ENCODE measurements at regions not wholly inside any gene's neighbourhood (a gene's known extent, or its start where the extent isn't known, plus 50 kb on each side); places are given as distances from the start of the nearest gene placed in this dataset.
"Not testable (repeated sequence)": the region's sequence is repeated elsewhere in the genome, so short reads cannot be mapped to it uniquely, and the experiment has no call there.

DNA sequence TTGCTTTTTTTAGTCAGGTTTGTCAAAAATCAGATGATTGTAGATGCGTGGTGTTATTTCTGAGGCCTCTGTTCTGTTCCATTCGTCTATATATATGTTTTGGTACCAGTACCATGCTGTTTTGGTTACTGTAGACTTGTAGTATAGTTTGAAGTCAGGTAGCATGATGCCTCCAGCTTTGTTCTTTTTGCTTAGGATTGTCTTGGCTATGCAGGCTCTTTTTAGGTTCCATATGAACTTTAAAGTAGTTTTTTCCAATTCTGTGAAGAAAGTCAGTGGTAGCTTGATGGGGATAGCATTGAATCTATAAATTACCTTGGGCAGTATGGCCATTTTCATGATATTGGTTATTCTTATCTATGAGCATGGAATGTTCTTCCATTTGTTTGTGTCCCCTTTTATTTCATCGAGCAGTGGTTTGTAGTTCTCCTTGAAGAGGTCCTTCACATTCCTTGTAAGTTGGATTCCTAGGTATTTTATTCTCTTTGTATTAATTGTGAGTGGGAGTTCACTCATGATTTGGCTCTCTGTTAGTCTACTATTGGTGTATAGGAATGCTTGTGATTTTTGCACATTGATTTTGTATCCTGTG lies 70.1 kb upstream of the TOP3B start:
- DNase-seq, result not testable (repeated sequence)

DNA sequence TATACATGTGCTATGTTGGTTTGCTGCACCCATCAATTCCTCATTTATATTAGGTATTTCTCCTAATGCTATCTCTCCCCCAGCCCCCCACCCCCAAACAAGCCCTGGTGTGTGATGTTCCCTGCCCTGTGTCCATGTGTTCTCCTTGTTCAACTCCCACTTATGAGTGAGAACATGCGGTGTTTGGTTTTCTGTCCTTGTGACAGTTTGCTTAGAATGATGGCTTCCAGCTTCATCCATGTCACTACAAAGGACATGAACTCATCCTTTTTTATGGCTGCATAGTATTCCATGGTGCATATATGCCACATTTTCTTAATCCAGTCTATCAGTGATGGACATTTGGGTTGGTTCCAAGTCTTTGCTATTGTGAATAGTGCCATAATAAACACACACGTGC lies 68.4 kb upstream of the TOP3B start:
- not testable (repeated sequence) for DNase-seq

DNA sequence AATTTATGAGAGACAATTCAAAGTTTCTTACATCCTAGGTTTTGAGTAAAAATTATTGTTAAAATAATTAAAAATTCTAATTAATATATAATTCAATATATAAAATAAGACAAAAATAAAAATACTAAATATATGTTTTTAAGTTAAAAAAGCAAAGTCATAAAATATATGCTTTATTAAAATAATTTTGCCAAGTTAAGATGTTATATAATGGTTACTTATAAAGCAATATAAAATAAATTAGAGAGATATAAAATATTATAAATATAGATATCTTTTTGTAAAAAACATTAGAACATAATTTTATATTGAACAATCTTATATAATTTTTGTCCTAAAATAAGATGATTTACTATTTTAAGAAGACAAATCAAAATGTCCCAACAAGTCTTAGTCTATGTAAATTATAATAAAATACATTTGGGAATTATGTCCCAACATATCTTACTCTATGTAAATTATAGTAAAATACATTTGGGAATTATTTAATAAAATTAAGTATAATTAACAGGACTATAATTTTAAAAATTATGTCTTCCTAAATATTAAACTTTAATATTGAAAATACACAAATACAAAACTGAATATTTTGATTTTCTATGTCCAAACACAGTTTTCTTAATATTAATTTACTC lies 67.7 kb upstream of the TOP3B start:
- no peak for DNase-seq

DNA sequence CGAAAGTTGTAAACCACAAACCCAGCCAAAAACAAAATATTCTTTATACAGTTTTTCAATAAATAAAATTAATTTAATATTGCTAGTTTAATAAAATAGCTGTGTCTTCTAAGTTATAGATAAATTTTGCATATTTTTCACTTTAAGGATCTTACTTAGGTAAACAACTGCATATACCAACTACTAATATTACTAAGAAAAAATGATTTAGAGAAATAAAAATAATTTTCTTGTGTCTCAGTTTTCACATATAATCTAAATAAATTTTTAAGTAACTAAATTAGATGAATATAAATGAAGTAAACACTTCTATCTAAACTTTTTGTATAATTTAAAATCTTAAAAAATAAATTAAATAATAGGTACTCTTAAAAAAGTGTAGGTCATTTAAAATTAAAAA lies 67.1 kb upstream of the TOP3B start:
- DNase-seq, result no peak

DNA sequence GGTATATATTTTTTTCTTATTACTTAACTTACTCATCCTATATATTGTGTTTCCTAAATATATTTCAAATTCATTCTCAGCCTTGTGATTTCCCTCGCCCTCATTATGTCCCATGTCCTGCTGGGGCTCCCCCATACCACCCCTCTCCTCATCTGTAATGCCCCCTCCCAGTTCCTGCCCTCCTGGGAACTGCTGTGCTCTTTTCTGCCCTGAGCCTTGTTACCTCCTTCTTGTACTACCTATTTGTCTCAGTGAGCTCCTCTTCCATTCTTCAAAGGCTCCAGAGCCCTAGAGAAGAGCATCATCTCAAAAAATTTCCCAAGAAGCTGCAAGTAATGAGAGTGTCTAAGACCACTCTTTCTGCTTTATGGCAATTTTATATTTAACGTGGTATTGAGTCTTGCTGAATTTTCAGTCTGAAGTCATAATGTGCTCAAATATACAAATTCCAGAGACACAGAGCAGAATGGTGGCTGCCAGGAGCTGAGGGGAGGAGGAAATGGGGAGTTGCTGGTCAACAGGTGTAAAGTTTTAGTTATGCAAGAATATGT lies 66.5 kb upstream of the TOP3B start:
- DNase-seq, result no peak

DNA sequence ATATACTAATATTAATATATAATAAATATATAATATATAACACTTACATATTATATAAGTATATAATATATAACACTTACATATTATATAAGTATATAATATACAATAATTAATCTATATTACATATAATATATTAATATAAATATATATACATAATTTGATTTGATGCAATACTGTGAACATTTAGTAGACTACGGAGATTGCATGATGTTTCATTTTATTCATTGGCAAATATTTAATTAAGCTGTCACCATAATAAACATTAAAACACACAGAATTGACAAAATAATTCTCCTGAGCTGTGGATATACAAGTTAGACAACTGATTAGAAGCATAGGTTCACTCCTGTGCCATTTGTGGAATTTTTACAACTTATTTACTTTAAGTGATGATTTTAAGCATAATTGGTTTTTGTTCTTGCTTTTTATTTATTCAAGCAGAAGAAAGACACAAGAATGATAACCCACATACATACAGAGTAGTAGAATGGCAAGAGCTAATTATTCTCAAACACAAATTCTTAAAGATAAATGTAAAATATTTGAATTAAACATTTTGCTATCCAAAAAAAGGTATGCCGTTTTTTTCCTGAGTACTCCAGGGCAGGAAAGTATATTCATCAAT lies 65.8 kb upstream of the TOP3B start:
- no peak for DNase-seq

DNA sequence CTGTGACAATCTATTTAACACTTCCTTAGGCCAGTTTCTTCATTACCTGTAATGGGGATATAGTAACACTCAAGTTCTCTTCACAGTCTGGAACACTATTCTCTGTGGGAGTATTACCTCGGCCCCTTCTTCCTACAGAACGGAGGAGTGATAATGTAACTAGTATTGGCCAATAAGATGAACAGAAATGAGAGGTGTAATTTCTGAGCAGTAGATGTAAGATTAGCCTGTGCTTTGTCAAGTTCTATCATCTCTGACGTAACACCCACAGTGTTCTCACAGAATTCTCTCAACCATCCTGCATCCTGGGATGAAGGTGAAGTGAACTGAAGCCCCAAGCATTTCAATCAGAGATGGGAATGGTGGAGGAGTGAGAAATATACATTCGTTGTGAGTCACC lies 65.2 kb upstream of the TOP3B start:
- DNase-seq, result no peak

DNA sequence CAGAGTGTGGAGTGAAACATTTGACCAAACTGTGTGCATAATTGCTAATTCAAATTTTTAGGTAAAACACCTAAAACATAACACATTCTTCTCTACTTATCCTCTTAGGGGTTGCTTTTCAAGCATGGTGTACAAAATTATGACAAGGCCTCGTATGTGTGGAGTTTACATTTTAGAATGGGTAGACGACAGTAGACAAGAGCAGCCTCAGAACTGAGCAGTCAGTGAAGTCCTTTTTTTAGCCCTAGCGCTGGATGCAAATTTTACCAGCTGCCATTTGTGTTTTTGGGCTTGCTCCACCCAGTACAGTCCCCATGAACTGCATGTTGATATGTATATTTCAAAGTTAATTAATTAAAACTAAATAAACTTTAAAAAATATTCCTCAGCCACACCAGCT lies 64.7 kb upstream of the TOP3B start:
- no peak for DNase-seq

DNA sequence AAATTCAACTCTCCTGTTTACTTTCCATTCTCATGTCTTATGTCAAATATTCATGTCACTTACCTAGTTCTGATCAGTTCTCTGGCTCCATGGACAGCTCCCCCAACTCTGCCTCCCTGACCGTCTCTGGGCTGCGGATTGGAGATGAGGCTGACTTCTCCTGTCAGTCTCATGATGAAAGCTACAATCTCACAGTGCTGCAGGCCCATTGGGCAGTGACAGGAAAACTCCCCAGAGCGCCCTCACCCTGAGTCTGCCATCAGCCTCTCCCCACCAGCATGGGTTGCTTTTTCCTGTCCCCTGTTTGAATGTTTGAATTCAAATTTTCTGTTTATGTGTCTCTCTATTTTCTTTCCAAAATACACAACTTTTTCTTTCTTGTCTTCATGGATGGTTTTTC lies 63.8 kb upstream of the TOP3B start:
- no peak for DNase-seq

DNA sequence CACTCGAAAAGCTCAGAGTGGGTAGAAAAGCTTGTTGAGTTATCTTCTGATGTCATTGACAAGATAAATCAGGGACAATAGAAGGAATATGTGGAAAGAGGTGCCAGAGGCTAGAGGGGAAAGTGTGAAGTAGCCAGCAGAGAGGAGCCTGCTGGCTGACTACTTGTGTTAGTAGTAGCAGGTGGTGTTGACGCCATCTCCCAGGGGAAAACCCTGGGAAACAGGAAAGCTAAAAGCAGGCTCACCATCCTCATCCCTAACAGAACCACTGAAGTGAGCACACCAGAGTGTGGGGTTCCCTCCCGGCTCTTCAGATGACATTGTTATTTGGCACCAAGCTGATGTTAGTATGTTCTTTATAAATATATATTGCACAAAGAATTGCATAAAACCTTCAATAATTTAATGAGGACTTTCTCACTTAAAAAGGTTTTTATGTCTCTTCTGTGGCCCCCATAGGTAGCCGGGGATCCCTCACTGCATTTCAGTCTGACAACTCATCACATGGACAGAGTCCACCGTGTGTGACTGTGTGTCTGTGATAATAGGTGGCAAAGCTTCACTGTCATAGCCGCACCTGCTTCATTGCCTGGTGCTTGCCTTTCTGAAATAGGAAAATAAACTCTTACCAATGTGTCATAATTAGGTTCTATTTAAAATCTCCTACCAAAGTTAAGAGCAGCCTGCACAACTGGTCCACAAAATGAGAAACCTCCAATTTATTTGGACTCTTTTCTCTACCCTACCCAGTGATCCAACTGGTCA lies 63.2 kb upstream of the TOP3B start:
- DNase-seq, result no peak

DNA sequence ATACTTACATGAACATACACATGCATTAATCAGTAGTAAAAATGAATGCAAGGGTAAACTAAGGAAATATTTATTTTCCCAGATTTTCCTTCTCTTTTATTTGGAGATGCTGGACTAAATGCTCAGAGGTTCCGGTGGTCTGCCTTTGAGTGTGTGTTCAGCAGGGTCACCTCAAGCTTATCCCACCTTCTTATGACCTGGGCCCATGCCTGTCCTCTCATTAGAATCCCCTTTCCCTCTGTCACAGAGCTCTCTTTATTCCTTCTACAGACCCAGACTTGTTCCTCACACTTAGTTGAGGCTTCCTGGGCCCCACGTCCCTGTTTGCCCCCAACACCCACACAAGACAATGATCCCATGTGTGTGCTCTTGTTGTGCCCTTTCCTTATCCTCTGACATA lies 61.6 kb upstream of the TOP3B start:
- DNase-seq, result no peak

DNA sequence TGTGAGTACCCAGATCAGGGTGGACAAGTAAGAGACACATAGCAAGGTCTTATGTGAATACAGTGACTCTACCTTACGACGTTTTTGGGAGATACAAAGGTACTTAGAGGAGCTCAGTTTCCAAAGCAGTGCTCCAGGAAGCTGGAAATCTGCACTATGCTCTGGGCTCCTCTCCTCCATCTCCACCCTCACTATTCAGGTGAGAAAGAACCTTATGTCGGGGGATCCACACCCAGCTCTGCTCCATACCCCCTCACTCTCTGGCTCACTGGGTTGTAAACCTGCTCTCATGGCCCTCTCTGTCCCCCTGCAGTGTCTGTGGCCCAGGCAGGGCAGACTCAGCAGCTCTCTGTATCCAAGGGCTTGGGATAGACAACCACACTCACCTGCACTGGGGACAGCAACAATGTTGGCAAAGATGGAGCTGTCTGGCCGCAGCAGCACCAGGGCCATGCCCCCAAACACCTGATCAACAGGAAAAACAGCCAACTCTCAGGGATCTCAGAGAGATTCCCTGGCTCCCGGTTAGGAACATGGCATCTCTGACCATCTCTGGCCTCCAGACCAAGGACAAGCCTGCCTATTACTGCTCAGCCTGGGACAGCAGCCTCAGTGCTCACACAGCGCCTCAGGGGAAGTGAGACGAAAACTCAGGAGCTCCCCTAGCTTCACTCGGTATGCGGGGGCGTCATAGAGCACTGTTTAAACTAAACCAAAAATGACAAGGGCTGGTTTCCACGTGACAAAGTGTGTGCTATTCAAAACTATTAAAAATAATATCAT lies 60.9 kb upstream of the TOP3B start:
- no peak for DNase-seq

DNA sequence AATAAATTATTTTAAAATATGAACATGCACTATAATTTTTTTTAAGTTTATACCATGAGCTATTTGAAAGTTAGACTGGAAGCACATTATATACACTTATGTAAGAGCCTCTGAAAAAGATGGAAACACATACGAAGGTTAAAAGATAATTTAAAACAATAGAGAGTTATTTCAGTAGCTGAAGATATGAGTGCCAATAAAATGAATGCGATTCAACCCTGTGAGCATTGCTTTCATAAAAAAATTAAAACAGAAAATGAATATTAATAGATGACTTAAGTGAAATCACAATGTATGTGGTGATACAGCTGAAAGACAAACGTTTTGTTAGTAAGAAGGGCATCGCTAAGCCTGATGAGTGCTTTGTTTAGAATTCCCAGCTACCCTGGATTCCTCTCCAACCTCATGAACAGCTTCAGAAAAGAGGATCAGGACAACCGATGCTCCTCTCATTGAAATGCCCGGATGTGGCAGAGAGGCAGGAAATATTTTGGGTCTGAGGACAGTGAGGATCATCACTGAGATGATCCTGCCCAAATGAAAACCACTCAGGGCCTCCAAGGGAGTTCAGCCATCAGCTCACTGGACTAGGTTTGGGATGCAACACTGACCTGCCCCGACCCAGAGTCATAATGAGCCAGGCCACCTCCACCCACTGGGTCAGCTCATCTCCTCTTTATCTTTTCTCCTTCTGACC lies 60.2 kb upstream of the TOP3B start:
- DNase-seq, result no peak

DNA sequence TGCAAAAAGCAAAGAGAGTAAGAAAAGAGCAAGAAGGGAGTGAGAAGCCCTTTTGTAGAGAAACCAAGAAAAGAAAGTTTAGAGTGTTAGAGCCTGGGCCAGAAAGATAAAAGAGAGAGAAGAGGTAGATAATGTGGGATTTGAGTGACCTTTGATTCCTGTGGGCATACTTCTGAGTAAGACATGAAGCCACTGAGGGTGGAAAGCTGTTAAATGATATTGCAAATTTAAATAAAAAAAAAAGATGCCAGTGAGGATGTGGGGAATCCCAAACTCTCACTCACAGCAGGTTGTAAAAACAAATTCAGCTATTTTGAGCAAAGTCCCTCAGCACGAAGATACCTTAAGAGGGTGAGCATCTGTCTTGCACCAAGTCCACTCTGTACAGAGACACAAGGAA lies 59.4 kb upstream of the TOP3B start:
- DNase-seq, result no peak

DNA sequence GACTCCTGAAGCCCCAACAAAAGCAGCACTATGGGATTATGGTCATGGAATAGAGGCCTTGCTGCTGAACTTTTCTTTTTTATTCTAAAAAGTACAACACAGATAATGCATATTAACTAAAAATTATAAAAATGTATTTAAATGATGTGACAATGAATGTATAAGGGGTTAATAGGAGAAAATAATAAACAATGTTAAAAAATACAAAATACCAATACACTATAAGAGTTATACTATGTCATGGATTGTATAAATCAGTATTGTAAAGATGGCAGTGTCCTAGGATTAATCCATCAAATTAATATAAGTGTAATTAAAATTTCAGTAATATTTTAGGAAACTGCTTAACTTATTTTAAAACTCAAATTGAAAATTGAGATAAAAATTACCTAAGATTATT lies 58.3 kb upstream of the TOP3B start:
- no peak for DNase-seq

DNA sequence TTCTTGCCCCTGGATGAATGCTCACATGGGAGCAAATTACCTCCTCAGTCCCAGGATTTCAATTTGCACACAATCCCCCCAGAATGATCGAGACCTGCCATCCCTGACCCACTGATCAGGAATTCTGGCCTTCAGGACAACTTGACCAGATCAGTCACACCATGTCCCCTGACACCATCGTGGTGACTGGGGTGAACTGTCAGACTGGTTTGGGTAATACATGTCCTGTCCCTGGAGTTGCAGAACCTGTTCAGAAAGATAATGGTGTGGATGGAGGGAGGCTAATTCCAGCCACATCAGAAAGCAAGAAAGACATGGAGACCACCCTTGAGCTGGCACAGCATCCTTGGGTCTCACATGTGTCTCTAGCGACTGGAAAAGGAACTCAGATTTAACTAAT lies 57.9 kb upstream of the TOP3B start:
- no peak for DNase-seq

DNA sequence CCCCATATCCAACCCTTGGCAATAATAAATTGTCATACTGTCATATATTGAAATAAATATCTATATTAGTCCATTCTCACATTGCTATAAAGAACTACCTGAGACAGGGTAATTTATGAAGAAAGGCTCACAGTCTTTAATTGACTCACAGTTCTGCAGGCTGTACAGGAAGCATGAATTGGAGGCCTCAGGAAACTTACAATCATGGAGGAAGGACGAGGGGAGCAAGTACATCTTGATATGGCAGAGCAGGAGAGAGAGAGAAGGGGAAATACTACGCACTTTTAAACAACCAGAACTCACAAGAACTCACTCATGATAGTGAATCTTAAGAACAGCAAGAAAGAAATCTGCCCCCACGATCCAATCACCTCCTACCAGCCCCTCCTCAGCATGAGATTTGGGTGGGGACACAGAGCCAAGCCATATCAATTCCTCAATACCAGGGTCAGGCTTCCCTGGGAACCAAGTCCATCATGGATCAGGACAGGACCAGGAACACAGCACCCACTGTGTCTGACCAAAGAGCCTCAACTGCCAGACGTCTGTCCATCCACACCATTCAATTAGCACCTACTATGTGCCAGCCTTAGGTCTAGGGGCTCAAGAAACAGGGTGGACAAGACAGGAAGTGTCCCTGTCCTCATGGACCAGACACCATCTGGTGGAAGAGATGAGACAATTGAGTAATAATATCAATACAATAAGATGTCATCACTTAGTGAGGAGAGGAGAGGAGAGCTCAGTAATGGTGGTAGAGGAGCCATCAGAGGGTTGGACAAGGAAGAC lies 56.9 kb upstream of the TOP3B start:
- no peak for DNase-seq

DNA sequence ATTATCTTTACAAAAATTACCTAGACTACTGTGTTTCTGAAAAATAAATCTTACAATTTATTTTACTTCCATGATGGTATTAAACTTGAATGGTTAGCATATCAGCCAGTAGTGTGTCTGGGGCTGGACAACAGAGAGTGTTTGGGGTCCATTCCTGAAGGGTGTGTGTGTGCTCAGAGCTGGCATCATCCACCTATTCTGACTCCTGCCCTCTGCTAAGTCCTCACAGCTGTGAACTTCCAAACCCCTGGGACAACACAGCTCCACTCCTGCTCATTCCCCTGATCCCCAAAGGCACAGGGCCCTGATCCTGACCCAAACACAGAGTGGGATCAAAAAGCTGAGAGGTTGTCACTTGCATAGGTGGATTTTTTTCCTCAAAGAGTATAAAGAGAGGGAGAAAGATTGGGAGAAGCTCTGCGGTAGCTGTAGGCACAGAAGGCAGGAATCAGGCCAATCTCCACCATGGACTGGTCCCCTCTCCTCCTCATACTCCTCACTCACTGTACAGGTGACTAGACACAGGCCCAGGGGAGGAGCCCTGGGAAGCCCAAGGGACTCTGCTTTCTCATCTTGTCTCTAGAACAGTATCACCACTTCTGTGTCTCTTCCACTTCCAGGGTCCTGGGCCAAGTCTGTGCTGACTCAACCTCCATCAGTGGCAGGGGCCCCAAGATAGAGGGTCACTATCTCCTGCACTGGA lies 55.7 kb upstream of the TOP3B start:
- DNase-seq, result no peak

DNA sequence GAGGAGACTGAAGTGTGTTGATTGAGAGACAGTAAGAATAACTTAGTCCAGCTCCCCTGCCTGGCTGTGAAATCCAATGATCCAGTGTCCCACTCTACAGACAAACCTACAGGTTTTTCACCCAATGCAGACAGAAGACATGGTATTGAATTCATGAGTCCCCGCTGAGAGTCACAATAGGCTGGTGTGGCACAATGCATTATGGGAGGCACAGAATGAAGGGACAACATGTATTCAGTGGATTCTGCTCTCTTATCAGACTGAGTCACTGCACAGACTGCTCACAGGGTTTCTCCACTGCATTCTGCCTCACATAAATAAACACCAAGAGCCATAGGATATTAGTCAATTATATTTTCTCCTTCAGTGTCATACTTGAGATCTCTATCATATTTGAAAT lies 55.2 kb upstream of the TOP3B start:
- no peak for DNase-seq

DNA sequence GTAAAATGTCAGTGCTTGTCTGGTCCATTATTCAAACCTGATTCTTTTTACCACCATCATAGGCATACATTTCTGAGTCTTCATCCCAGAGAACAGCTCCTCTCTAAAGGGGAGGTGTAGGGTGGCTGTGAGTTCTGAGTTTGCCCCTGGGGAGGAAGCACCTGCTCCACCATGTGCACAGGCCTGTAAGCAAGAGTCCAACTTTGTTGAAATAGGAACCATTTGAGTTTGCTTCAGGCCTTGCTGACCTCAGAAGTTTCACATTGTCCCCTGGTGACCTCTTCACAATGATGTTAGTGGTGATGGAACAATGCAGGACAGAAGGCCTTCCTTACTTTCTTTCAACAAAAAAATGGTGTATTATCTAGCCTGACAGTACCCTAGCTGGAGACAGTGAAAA lies 54.6 kb upstream of the TOP3B start:
- DNase-seq, result no peak

DNA sequence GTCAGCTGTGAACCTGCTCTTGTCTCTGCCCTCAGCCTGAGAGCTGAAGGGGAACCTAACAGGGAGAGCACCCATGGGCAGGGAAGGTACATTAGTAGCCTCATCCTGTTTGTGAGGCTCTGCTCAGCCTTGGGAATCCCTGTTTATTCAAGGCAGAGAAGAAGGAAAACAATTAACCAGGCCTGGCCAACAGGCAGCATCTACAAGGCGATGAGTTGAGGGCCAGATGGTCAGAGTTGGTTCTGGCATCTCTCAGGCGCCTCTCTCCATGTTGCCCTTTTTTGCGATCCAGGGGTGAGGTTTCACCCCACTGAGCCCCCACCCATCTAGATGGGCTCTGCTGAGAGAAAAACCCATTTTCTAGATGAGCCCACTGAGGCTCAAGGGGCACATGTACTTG lies 54.0 kb upstream of the TOP3B start:
- no peak for DNase-seq
